Thyroid gland (tissue), 4 donors: ENCODE measurements at regions not wholly inside any gene's neighbourhood (a gene's known extent, or its start where the extent isn't known, plus 50 kb on each side); places are given as distances from the start of the nearest gene placed in this dataset.

Experiments
- CTCF ChIP-seq, 6 experiments: fragments of 200-600 bp in 3 of 6; fragments of 450-650 bp in 3 of 6; sonication (generic) in 3 of 6; IDR thresholded peaks; one replicate each; pipeline ENCODE4 v1.5.1; 2016 to 2019; ENCODE audit warnings: antibody characterized with exemption in 6 of 6, mild to moderate bottlenecking in 2 of 6, inconsistent platforms in 1 of 6, moderate library complexity in 1 of 6
- POLR2A ChIP-seq, 2 donors: fragments of 450-650 bp; IDR thresholded peaks; one replicate each; pipeline ENCODE4 v1.6.1; 2017; ENCODE audit warnings: antibody characterized with exemption in 2 of 2, mild to moderate bottlenecking in 2 of 2, moderate library complexity in 1 of 2

- TF ChIP-seq POLR2A (IDR thresholded peaks at IDR 0.05) (no peak), CTCF (IDR thresholded peaks at IDR 0.05) (no peak)
These were observed 320.8 kb upstream of the INTU start for GRCh38 chr4:127311924-127312323.
